Astrocyte of the spinal cord (primary cell): ENCODE measurements at regions not wholly inside any gene's neighbourhood (a gene's known extent, or its start where the extent isn't known, plus 50 kb on each side); places are given as distances from the start of the nearest gene placed in this dataset.

Experiments
- DNase-seq: peaks from one replicate; pipeline ENCODE4 v3.0.0; 2011; ENCODE audit warnings: low read depth, low spot score
- H3K4me3 ChIP-seq: 2 replicates; pipeline ENCODE4 v1.5.1; 2011; ENCODE audit warnings: low read depth, mild to moderate bottlenecking, low read length, moderate library complexity
- in situ Hi-C: cut with HindIII; loops from 2 replicates; pipeline ENCODE4 v1.10.0; 2017; ENCODE audit warnings: low sequenced_read_pairs
- TF ChIP-seq, protein P1 (sequence below): IDR thresholded peaks from 2 replicates; pipeline ENCODE4 v1.5.1; 2012; ENCODE audit warnings: low read depth, mild to moderate bottlenecking, low read length, inconsistent platforms

DNA sequence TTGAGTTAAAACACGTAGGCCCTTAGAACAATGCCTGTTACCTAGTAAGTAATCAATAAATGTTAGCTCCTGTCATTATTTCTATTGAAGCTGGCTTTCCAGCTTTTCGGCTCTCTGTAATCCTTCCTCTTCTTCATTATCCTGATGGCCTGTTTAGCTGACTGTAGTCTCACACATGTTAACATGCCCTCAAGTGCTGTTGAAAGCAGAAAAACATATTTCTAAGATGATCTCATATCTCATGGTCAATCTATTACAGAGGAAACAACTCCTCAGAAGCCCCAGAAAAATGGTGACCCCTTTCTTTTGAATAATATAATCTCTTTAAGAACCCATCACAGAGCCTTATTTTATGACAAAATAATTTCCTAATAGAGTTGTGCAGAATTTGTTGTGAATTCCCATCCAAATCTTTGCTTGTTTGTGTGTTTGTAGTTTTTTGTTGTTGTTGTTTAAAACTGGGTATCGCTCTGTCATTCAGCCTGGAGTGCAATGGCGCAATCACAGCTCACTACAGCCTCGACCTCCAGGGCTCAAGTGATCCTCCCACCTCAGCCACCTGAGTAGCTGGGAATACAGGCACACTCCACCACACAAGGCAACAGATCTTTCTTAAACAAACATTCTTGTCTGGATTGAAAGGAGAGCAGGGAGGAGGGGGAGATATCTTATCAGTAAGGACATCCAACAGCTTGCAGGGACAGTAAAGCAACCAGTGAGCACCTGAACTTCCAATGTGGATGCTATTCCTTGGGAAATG lies 242.5 kb upstream of the CAND1 start:
- TF ChIP-seq, protein P1, sequence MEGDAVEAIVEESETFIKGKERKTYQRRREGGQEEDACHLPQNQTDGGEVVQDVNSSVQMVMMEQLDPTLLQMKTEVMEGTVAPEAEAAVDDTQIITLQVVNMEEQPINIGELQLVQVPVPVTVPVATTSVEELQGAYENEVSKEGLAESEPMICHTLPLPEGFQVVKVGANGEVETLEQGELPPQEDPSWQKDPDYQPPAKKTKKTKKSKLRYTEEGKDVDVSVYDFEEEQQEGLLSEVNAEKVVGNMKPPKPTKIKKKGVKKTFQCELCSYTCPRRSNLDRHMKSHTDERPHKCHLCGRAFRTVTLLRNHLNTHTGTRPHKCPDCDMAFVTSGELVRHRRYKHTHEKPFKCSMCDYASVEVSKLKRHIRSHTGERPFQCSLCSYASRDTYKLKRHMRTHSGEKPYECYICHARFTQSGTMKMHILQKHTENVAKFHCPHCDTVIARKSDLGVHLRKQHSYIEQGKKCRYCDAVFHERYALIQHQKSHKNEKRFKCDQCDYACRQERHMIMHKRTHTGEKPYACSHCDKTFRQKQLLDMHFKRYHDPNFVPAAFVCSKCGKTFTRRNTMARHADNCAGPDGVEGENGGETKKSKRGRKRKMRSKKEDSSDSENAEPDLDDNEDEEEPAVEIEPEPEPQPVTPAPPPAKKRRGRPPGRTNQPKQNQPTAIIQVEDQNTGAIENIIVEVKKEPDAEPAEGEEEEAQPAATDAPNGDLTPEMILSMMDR, result no peak
- in situ Hi-C loops, result no loop called here

DNA sequence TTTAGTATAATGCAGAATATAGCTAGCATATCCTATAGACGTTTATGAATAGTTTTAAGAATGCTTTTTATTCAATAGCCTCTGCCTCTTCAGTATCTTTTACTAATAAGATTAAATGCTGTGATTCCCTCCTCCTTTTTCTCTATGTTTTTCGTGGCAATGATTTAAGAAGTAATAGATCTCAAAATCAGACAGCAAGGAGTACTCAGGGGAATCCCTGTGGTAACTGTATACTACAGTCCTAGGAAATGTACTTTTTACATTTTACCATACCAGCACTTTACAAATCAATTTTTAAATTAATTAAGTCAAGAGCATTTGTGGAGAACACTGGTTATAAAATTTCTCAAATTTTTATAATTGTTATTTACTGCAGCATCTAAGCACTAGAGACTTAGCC lies 240.6 kb upstream of the CAND1 start:
- no peak for DNase-seq
- TF ChIP-seq, protein P1, result no peak
- H3K4me3 ChIP-seq, result no peak overlapping the region
- in situ Hi-C loops, result no loop called here

More for the DNA sequence above, 242.5 kb upstream of the CAND1 start:
- no peak for DNase-seq
- no peak overlapping the region for H3K4me3 ChIP-seq

DNA sequence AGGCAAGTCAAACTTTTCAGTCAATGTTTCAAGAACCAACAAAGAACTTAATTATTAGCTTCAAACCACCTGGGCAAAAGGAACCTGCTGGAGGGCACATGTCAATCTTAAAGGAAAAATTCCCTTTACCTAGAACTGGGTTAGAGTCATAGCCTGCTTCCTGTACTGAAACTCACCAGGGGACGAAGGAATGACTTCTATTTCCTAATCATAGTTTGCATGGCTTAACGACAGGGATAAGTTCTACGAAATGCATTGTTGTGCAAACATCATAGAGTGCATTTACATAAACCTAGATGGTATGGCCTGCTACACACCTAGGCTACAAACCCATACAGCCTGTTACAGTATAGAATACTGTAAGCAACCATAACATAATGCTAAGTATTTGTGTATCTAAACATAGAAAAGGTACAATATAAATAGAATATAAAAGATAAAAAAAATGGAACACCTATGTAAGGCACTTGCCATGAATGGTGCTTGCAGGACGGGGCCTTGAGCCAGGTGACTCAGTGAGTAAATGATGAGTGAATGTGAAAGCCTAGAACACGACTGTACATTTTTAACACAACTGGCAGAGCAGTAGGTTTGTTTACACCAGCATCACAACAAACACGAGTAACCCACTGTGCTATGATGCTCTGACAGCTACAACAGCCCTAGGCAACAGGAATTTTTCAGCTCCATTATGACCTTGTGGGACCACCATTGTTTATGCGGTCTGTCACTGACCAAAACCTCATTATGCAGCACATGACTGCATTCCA lies 234.9 kb upstream of the CAND1 start:
- TF ChIP-seq, protein P1, result no peak
- DNase-seq, result peak; percentile 29
- no peak overlapping the region for H3K4me3 ChIP-seq
- in situ Hi-C loops, result no loop called here

DNA sequence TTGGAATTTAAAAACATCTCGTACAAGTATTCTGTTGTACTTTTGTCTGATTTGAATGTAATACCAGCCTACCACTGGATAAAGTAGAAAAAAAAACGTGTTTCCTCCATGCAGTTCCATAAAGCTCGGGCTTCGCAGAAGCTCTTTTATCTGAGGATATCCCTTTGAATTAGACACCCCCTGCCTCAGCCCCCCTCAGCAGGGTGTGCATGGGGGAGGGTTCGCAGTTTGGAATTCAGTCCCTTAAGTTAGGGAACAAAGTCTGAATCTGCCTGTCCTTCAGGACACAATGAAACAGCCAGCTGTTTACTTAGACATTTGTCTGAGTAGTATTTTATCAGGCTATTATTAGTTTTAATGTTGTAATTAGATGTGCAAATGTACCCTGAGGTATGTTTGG lies 234.0 kb upstream of the CAND1 start:
- in situ Hi-C loops, result no loop called here
- DNase-seq, result no peak
- H3K4me3 ChIP-seq, result no peak overlapping the region
- TF ChIP-seq, protein P1, result no peak

DNA sequence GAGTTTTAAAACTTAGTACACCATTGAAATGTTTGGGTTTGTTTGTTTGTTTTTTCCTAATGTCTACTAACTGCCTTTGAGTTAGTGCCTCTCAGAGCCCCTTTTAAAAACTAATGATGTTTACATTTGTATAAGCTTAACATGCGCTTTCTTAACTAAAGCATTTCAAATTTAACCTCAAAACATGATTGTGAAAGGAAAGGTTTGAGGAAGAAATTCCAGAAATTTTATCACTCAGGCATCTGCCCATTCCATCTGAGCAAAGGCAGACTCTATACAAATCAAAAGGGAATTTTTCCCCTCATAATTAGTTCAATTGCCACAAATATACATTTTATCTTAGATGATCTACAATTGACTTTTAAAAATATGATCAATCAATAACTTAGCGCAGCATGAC lies 230.7 kb upstream of the CAND1 start:
- no peak for DNase-seq
- no peak overlapping the region for H3K4me3 ChIP-seq
- in situ Hi-C loops, result no loop called here
- TF ChIP-seq, protein P1, result no peak

DNA sequence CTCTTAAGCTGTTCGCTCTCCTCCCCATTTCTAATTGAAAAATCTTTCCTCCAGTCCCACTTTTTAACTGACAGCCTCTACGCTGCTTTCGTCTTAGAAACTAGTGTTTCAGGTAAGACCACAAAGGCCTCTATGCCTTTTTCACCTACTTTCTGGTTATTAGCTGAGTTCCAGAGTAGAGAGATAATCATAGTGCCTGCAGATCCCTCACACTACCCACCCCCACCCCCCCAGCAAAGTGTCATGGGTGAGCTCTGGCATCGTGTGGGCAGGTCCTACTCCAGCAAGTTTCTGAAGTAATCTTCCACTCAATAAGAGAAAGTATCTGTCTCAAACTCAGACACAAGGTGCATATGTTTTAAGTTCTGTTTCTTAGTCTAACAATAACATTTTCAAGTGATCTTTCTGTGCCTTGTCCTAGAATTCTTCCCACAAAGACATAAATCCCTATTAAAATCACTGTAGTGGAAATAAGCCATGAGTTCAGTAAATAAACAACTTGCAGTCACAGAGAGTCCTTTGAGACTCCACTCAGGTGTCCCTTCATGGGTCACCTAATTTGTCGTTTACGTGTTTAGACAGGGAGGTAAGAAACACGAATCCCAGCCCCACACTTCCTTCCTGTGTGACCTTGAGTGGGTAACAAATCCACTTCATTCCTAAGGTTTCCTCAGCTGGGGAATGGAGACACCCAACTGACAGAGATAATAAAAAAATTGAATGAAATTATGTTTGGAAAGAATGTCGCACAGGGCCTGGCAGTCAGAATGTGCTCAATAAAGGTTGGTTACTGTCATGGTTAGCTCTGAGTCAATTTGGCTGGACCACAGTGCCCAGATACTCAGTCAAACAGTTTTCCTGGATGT lies 228.9 kb upstream of the CAND1 start:
- TF ChIP-seq, protein P1, result no peak
- DNase-seq, result no peak
- H3K4me3 ChIP-seq, result no peak overlapping the region
- in situ Hi-C loops, result no loop called here
